ENCODE measurements at regions not wholly inside any gene's neighbourhood (a gene's known extent, or its start where the extent isn't known, plus 50 kb on each side); places are given as distances from the start of the nearest gene placed in this dataset.

GRCh38 chrX:11010476-11010875, 100.7 kb upstream of the HCCS start:
- DNase-seq = peak; percentile 13
- Histone ChIP-seq H3K18ac (ENCODE audit: low read depth, low read length) (no peak overlapping the region), H3K9me1 (ENCODE audit: insufficient read depth, low read length) (no peaks in the 10 kb centered on the region), H3K27ac (ENCODE audit: insufficient read depth, low read length) (no peak overlapping the region), H2BK120ac (ENCODE audit: low read depth, low read length) (no peak overlapping the region), H2AK5ac (ENCODE audit: low read depth, low read length) (no peak overlapping the region), H2AK9ac (replicated peaks; ENCODE audit: low read depth, low read length, poor library complexity) (no peak overlapping the region), H3K4me3 (ENCODE audit: insufficient read depth, low read depth, low read length) (no peak overlapping the region), H3K14ac (replicated peaks; ENCODE audit: low read depth, low read length) (no peak overlapping the region), H3K9ac (ENCODE audit: low read depth, low read length) (no peak overlapping the region), H3K4me1 (ENCODE audit: control insufficient read depth, insufficient read depth, low read length) (no peaks in the 10 kb centered on the region), H4K8ac (ENCODE audit: low read depth in 2 of 2, low read length in 2 of 2) (no peak overlapping the region), H3K27me3 (ENCODE audit: control insufficient read depth, insufficient read depth, low read length) (no peaks in the 10 kb centered on the region), H2BK15ac (ENCODE audit: low read depth, low read length) (no peak overlapping the region), H3K4me2 (ENCODE audit: low read depth, low read length) (no peak overlapping the region), H4K5ac (ENCODE audit: low read depth, low read length) (no peak overlapping the region), H3K56ac (ENCODE audit: extremely low read depth, insufficient read depth, low read length) (no peak overlapping the region), H2AFZ (replicated peaks; ENCODE audit: low read length, poor library complexity) (no peak overlapping the region), H4K91ac (ENCODE audit: insufficient read depth, low read depth, low read length) (no peak overlapping the region), H3K4ac (ENCODE audit: low read depth, low read length) (no peak overlapping the region), H3K9me3 (ENCODE audit: control insufficient read depth, insufficient read depth, low read length) (no peaks in the 10 kb centered on the region), H2BK20ac (ENCODE audit: low read depth, low read length) (no peak overlapping the region), H3K23ac (ENCODE audit: low read depth, low read length) (no peak overlapping the region), H3K79me1 (ENCODE audit: low read depth in 1 of 2, low read length in 2 of 2) (no peaks in the 10 kb centered on the region), H4K20me1 (ENCODE audit: insufficient read depth, low read length) (no peaks in the 10 kb centered on the region), H2BK5ac (ENCODE audit: low read depth, low read length, poor library complexity, severe bottlenecking) (no peak overlapping the region), H3K36me3 (ENCODE audit: control insufficient read depth, insufficient read depth, low read length) (no peaks in the 10 kb centered on the region)
- dilution Hi-C loops (cut with HindIII; ENCODE audit: low sequenced_read_pairs, unreplicated experiment) = no loop called here
- no CpG with 5 or more reads among the region's 1 CpG for WGBS, 2 experiments (ENCODE audit: extremely low coverage in 2 of 2, insufficient read length in 1 of 2)
- no peak for ATAC-seq (ENCODE audit: low read depth)
- intact Hi-C loops (cut with micrococcal nuclease) = no loop called here
- POLR2A ChIA-PET (ENCODE audit: unreplicated experiment) = no interaction called here
- CTCF ChIA-PET = no interaction called here
- BruUV-seq (replicated peaks) = no TSS peak
- TF ChIP-seq USF2 (IDR thresholded peaks at IDR 0.05; ENCODE audit: low read depth, low read length) (no peak), MAZ (IDR thresholded peaks at IDR 0.05; ENCODE audit: borderline replicate concordance, low read depth, low read length) (no peak), POLR2A (IDR thresholded peaks at IDR 0.05; ENCODE audit: low read depth, low read length) (no peak), NFE2L2 (IDR thresholded peaks at IDR 0.05; ENCODE audit: low read depth, low read length) (no peak), CHD1 (IDR thresholded peaks at IDR 0.05; ENCODE audit: low read depth, low read length) (no peak), ELK1 (IDR thresholded peaks at IDR 0.05; ENCODE audit: borderline replicate concordance, low read depth, low read length) (no peak), BHLHE40 (IDR thresholded peaks at IDR 0.05; ENCODE audit: low read depth, low read length) (no peak), FOS (IDR thresholded peaks at IDR 0.05; ENCODE audit: low read depth, low read length) (no peak), MXI1 (IDR thresholded peaks at IDR 0.05; ENCODE audit: borderline replicate concordance, low read depth, low read length) (no peak), MAFK (IDR thresholded peaks at IDR 0.05; ENCODE audit: low read depth, low read length) (no peak), SMC3 (IDR thresholded peaks at IDR 0.05; ENCODE audit: low read depth, low read length) (no peak), CEBPB (IDR thresholded peaks at IDR 0.05; ENCODE audit: low read depth, low read length) (no peak), CTCF (conservative IDR thresholded peaks at IDR 0.05; ENCODE audit: low read depth, low read length) (no peak), RCOR1 (IDR thresholded peaks at IDR 0.05; ENCODE audit: insufficient replicate concordance, low read length) (no peak), RAD21 (IDR thresholded peaks at IDR 0.05; ENCODE audit: low read length) (no peak), RFX5 (IDR thresholded peaks at IDR 0.05; ENCODE audit: low read depth, low read length) (no peak)
- in situ Hi-C loops (cut with MboI; ENCODE audit: low sequenced_read_pairs) = no loop called here
